ENCODE measurements at regions not wholly inside any gene's neighbourhood (a gene's known extent, or its start where the extent isn't known, plus 50 kb on each side); places are given as distances from the start of the nearest gene placed in this dataset.

DNA sequence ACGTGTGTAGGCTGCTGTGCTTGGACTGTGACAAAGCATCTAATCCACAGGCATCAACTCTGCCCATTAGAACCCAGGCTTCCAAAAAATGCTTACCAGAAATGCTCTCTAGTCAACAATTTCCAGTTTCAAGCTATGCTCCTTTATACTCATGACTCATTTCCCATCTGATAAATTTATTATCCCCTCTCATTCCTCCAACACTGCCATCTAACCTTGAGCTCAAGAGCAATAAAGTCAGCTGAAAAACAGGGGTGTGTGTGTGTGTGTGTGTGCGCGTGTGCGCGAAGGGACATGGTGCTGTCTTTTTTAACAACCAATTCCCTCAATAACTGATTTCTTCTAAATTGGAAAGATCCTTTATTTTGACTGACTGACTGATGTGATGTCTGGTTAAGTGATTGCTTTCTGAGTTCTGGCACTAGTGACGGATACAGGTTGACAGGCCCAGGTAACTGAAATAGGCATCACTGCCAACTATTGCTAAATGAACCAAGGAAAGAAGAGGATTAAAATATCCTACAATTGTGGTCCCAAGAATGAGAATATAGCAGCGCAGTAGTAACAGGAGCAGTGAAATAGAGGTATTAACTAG is 405.5 kb downstream of the ZNF385D start:
- TF ChIP-seq SMC3 (IDR thresholded peaks at IDR 0.05): no peak
- no peak for TF ChIP-seq CEBPB (IDR thresholded peaks at IDR 0.05)
- TF ChIP-seq ESRRA (IDR thresholded peaks at IDR 0.05; ENCODE audit: borderline replicate concordance, low read length): no peak
- no peak for TF ChIP-seq TP53 (CRISPR knock-in tag; IDR thresholded peaks at IDR 0.05)
- TF ChIP-seq CHD2 (IDR thresholded peaks at IDR 0.05; ENCODE audit: low read length, partially characterized antibody): no peak
- no peak for TF ChIP-seq RAD21 (conservative IDR thresholded peaks at IDR 0.05 in 1 of 2, IDR thresholded peaks at IDR 0.05 in 1 of 2)
- TF ChIP-seq ELK1 (IDR thresholded peaks at IDR 0.05; ENCODE audit: low read depth, low read length): no peak
- TF ChIP-seq, protein P1, sequence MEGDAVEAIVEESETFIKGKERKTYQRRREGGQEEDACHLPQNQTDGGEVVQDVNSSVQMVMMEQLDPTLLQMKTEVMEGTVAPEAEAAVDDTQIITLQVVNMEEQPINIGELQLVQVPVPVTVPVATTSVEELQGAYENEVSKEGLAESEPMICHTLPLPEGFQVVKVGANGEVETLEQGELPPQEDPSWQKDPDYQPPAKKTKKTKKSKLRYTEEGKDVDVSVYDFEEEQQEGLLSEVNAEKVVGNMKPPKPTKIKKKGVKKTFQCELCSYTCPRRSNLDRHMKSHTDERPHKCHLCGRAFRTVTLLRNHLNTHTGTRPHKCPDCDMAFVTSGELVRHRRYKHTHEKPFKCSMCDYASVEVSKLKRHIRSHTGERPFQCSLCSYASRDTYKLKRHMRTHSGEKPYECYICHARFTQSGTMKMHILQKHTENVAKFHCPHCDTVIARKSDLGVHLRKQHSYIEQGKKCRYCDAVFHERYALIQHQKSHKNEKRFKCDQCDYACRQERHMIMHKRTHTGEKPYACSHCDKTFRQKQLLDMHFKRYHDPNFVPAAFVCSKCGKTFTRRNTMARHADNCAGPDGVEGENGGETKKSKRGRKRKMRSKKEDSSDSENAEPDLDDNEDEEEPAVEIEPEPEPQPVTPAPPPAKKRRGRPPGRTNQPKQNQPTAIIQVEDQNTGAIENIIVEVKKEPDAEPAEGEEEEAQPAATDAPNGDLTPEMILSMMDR (IDR thresholded peaks at IDR 0.05): no peak
- TF ChIP-seq KDM1A (IDR thresholded peaks at IDR 0.05; ENCODE audit: low read depth): no peak
- TF ChIP-seq POLR2A (IDR thresholded peaks at IDR 0.05; ENCODE audit: low read length): no peak
- TF ChIP-seq E2F6 (IDR thresholded peaks at IDR 0.05; ENCODE audit: borderline replicate concordance, low read depth): no peak
- TF ChIP-seq JUN (IDR thresholded peaks at IDR 0.05): no peak
- TF ChIP-seq HDAC2 (IDR thresholded peaks at IDR 0.05): no peak

Measured in A549 (cell line).